Skeletal muscle tissue (tissue), 3 donors: ENCODE measurements at regions not wholly inside any gene's neighbourhood (a gene's known extent, or its start where the extent isn't known, plus 50 kb on each side); places are given as distances from the start of the nearest gene placed in this dataset.

ENCODE experiments used
- H3K27ac ChIP-seq: one replicate; pipeline ENCODE4 v1.7.0; 2013; ENCODE audit warnings: mild to moderate bottlenecking, low read depth, low read length, inconsistent platforms
- H3K27me3 ChIP-seq, 3 donors: one replicate each; pipeline ENCODE4 v1.7.0; 2013; ENCODE audit warnings: low read length in 3 of 3; ENCODE audit not compliant: control insufficient read depth in 3 of 3, insufficient read depth in 3 of 3
- H3K36me3 ChIP-seq, 3 donors: one replicate each; pipeline ENCODE4 v1.7.0; 2013; ENCODE audit warnings: low read length in 3 of 3; ENCODE audit not compliant: control insufficient read depth in 3 of 3, insufficient read depth in 3 of 3
- H3K4me1 ChIP-seq, 3 donors: one replicate each; pipeline ENCODE4 v1.7.0; 2013; ENCODE audit warnings: low read length in 3 of 3, mild to moderate bottlenecking in 3 of 3; ENCODE audit not compliant: control insufficient read depth in 3 of 3, insufficient read depth in 3 of 3
- H3K4me3 ChIP-seq, 3 donors: one replicate each; pipeline ENCODE4 v1.7.0; 2013; ENCODE audit warnings: low read length in 3 of 3
- H3K9ac ChIP-seq, 3 donors: one replicate each; pipeline ENCODE4 v1.7.0; 2013; ENCODE audit warnings: low read length in 3 of 3, mild to moderate bottlenecking in 3 of 3, moderate library complexity in 2 of 3, low read depth in 1 of 3
- H3K9me3 ChIP-seq, 3 donors: one replicate each; pipeline ENCODE4 v1.7.0; 2013; ENCODE audit warnings: low read length in 3 of 3; ENCODE audit not compliant: control insufficient read depth in 3 of 3
- donor health status: Osteomylitis.

DNA sequence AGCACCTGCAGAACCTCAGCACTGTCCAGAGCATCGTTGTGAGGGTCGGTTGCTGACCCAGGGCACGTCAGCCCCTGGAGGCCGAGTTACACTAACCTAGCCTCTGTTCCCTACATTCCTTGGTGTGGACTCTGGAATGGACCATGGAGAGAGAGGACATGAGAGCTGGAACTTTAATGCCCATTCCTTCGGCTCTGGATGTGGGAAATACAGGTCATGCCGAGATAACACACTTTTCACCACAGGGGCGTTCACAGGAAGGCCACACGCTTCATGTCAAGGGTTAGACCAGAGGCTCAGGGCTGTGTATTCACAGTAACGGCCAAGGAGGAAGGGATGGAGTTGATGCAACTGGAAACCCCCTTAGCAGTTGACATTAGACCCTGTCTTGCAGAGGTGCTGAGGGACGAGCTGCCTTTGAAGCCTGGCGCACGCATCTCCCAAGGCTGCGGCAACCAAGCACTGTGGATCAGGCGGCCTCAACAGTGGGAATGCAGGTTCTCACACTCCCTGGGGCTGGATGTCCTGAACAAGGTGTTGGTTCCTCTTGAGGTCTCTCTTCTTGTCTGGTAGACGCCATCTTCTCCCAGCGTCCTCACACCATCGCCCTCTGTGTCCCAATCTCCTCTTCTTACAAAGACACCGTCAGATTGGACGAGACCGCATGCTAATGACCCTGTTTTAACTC is 245.2 kb downstream of the KLF6 start:
- Histone ChIP-seq H3K27me3 (no peaks in the 10 kb centered on the region), H3K9me3 (no peaks in the 10 kb centered on the region), H3K36me3 (no peaks in the 10 kb centered on the region), H3K27ac (peak overlapping the region; percentile 47), H3K9ac (no peak overlapping the region), H3K4me3 (no peak overlapping the region), H3K4me1 (peaks cover 5 to 12% (median 6%) of the 10 kb centered on the region in 3 donors)

DNA sequence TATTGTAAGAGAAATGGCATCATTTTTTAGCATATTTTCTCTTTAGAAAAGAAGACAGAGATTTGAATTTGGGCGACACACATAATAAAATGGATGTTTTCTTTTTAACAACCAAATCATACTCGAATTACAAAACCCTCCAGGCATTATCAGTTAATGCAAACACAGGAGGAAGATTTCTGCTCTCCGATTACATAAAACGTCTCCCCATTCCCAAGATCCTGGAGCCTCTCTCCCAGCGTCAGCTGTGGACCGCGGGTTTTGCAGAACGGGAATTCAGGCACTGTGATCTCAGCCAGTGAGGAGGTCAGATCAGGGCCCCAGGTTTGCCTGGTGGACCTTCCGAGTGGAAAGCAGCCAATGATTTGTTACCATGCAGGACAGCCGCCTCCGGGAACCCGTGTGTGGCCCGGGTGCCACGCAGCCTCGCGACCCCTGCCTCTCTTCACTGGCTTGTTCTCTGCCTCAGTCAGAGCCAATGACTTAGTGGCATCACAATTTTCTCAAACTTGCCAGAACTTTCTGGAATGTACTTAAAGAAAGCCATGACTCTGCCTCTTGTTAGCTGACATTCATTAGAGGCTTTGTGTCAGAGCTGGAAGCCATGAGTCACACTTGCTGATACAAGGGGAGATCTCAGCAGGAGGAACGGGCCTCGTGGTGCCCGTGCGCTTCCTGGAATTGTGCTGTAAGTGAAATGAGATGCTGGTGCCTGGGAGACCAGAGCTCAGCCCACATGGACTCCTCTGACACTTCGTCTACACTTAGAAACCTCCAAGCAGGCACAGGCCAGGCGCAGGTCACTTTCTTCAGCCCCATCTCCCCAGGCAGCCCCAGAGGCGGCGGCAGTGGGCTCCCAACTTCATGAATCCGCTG is 246.1 kb downstream of the KLF6 start:
- Histone ChIP-seq H3K9me3 (no peaks in the 10 kb centered on the region), H3K4me1 (peaks cover 5 to 12% (median 6%) of the 10 kb centered on the region in 3 donors), H3K36me3 (no peaks in the 10 kb centered on the region), H3K4me3 (peak overlapping the region; percentile 11 to 46 (median 45)), H3K9ac (peak overlapping the region in 1 of 3 donors; percentile 64), H3K27me3 (no peaks in the 10 kb centered on the region), H3K27ac (peak overlapping the region; percentile 47)

DNA sequence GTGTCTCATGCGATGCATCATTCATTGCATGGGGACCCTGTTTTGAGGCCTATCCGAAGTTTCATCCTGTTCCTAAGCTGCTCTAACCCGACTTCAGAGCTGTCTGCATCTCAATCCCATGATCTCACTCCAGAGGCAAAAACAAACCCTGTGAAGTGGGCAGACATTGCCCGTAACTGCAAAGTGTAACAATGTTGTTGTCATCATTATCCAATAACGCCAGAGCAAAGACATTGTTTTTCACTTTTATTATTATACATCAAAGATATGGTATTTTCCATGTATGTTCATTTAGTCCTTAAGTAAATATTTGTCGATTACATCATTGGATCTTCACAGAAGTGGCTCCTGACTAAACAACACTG is 246.7 kb downstream of the KLF6 start:
- Histone ChIP-seq H3K27ac (peak overlapping the region; percentile 47), H3K36me3 (no peaks in the 10 kb centered on the region), H3K9me3 (no peaks in the 10 kb centered on the region), H3K4me3 (no peak overlapping the region), H3K27me3 (no peaks in the 10 kb centered on the region), H3K9ac (no peak overlapping the region), H3K4me1 (peaks cover 5 to 12% (median 6%) of the 10 kb centered on the region in 3 donors)

DNA sequence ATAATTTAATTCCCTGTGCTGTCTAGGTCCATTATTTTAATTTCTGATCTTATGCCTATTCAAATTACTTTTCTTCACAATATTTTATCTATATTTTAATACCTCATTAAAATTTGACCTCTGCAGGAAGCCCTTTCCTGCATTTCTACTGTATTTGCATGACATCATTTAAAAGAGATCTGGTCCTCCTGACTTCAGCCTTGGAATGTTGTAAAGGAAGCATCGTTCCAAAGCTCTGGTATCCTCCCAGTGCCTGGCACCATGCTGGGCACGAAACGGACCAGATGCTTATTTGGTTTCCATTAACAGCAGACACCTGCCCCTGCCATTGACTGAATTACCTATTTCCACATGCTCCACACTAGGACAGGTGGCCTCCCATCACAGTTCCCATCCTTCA is 247.5 kb downstream of the KLF6 start:
- Histone ChIP-seq H3K27me3 (no peaks in the 10 kb centered on the region), H3K27ac (no peak overlapping the region), H3K9me3 (no peaks in the 10 kb centered on the region), H3K4me3 (no peak overlapping the region), H3K9ac (no peak overlapping the region), H3K36me3 (no peaks in the 10 kb centered on the region), H3K4me1 (peaks cover 5 to 12% (median 6%) of the 10 kb centered on the region in 3 donors)

DNA sequence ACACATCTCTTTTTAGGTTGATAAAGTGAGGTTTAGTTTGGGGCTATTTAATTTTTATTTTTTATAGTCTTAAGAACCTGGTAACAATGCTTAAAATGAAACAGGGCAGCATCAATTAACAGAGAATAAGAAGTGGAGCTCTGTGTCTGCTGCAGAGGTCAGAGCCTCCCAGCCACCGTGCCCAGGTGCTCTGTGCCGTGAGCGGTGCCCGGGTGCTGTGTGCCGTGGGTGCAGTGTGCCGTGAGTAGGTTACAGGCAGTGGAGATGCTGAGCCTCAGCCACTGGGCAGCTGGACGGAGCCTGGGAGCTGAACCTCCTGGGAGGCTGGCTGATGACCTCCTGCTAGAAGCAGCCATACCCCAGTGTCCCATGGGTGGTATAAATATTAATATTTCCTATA is 250.0 kb downstream of the KLF6 start:
- H3K4me1 ChIP-seq, result peaks cover 5 to 12% (median 6%) of the 10 kb centered on the region in 3 donors
- no peaks in the 10 kb centered on the region for H3K27me3 ChIP-seq
- H3K4me3 ChIP-seq, result no peak overlapping the region
- no peak overlapping the region for H3K9ac ChIP-seq
- H3K9me3 ChIP-seq, result peaks cover 0 to 2% (median 0%) of the 10 kb centered on the region in 3 donors
- no peak overlapping the region for H3K27ac ChIP-seq
- H3K36me3 ChIP-seq, result no peaks in the 10 kb centered on the region

DNA sequence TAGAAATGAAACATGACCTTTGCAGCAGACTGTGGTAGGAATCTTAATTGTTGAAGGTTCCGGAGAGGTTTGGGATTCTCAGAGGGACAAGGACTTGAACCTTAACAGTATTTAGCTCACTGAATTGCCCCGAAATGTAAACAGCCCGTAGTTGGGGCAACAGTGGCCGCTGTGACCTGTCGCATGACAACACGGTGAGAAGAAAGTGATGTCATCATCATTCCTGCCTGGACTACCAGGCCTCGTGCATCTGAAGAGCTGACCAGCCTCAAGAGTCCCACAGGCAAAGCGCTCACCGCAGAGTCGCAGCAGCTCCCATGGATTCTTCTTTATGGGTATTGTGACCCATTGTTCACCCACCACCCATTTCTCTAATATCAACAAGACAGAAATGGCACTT is 250.6 kb downstream of the KLF6 start:
- no peaks in the 10 kb centered on the region for H3K36me3 ChIP-seq

DNA sequence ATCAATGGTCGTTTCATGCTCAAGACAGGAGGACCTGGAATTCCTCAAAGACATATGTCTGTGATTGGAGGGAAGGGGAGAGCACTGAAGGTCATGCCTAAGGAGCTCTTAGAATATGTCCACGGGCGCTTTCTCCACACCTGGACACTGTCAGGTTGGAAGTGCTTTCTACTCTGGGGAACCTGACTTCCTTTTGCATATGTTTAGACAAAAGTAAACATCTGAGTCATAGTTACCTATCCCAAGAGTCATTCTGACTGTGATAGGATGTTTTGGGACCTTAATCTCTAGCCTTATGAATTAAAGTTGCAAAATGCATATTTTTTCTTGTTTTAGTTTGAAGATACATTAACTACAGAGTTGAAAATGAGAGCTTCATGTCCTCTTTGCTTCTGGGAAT is 251.7 kb downstream of the KLF6 start:
- no peak overlapping the region for H3K9ac ChIP-seq
- peaks cover 0 to 2% (median 0%) of the 10 kb centered on the region in 3 donors for H3K9me3 ChIP-seq
- H3K4me3 ChIP-seq, result no peak overlapping the region
- H3K36me3 ChIP-seq, result no peaks in the 10 kb centered on the region
- H3K27me3 ChIP-seq, result no peaks in the 10 kb centered on the region
- no peak overlapping the region for H3K27ac ChIP-seq
- peaks cover 3 to 12% (median 10%) of the 10 kb centered on the region in 3 donors for H3K4me1 ChIP-seq

More for the DNA sequence above, 250.6 kb downstream of the KLF6 start:
- Histone ChIP-seq H3K4me1 (peaks cover 9 to 11% (median 9%) of the 10 kb centered on the region in 3 donors), H3K27ac (no peak overlapping the region), H3K4me3 (no peak overlapping the region), H3K9ac (no peak overlapping the region), H3K9me3 (peaks cover 0 to 2% (median 0%) of the 10 kb centered on the region in 3 donors), H3K27me3 (no peaks in the 10 kb centered on the region)

DNA sequence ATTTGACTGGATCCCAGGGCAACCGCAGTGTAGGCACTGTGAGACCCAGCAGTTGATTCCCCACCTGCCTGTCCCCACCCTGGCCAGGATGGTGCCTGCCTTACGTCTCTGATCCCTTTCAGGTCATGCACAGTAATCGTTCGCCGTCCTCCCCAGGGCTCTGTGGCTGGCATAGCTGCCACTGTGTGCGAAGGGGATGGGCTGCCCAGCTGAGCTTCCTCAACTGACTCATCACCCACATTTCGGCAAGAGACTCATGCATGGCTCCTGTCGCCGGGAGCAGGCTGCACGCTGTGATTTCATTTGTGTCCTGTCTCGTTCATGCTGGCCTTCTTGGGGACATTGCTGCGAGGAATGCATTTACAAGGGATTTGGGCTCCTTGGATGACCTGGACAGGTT is 252.4 kb downstream of the KLF6 start:
- no peak overlapping the region for H3K4me3 ChIP-seq
- no peaks in the 10 kb centered on the region for H3K27me3 ChIP-seq
- H3K36me3 ChIP-seq, result no peaks in the 10 kb centered on the region
- no peak overlapping the region for H3K27ac ChIP-seq
- no peak overlapping the region for H3K9ac ChIP-seq
- H3K9me3 ChIP-seq, result peaks cover 0 to 2% (median 0%) of the 10 kb centered on the region in 3 donors
- H3K4me1 ChIP-seq, result peaks cover 6 to 18% (median 12%) of the 10 kb centered on the region in 3 donors

DNA sequence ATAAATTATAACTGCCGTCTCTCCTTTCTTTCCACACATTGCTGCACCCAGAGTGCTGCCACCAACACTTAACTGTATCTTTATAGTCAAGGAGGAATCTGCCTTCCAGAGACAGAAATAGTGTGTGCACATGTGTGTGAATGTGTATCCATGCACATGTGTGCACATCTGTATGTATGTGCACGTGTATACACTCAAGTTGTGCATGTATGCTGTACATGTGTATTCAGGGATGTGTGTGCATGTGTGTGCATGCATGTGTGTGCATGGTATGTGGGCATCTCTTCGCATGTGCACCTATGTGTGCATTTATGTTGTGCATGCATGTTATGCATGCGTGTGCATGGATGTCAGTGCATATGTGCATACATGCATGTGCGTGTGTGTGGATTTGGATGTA is 253.3 kb downstream of the KLF6 start:
- Histone ChIP-seq H3K9me3 (peaks cover 0 to 2% (median 0%) of the 10 kb centered on the region in 3 donors), H3K4me1 (peaks cover 9 to 19% (median 17%) of the 10 kb centered on the region in 3 donors), H3K27ac (no peak overlapping the region), H3K9ac (no peak overlapping the region), H3K27me3 (no peaks in the 10 kb centered on the region), H3K4me3 (no peak overlapping the region), H3K36me3 (no peaks in the 10 kb centered on the region)
